Renal cortex interstitium (tissue), 11 donors: ENCODE measurements at regions not wholly inside any gene's neighbourhood (a gene's known extent, or its start where the extent isn't known, plus 50 kb on each side); places are given as distances from the start of the nearest gene placed in this dataset.

Source experiments
- DNase-seq, 11 donors: peaks; one replicate each; pipeline ENCODE4 v3.0.0-alpha.2; 2013; ENCODE audit warnings: low read depth in 9 of 11, low spot score in 4 of 11; ENCODE audit errors: extremely low read depth in 1 of 11

GRCh38 chr5:125295405-125295872 is 549.0 kb upstream of the ZNF608 start:
- DNase-seq = no peak

GRCh38 chr5:125298258-125298657 is 551.8 kb upstream of the ZNF608 start:
- no peak for DNase-seq

- DNase-seq = no peak
Measured at GRCh38 chr5:125298746-125299379, 552.4 kb upstream of the ZNF608 start.

- DNase-seq = no peak
Measured at GRCh38 chr5:125301711-125302110, 555.3 kb upstream of the ZNF608 start.

- DNase-seq = no peak
Measured at GRCh38 chr5:125302577-125302976, 556.1 kb upstream of the ZNF608 start.

GRCh38 chr5:125306741-125307140 is 560.3 kb upstream of the ZNF608 start:
- DNase-seq = no peak

GRCh38 chr5:125310749-125311148 is 564.3 kb upstream of the ZNF608 start:
- no peak for DNase-seq

- no peak for DNase-seq
Measured at GRCh38 chr5:125311743-125312142, 565.3 kb upstream of the ZNF608 start.

- DNase-seq = no peak
Measured at GRCh38 chr5:125313555-125313954, 567.1 kb upstream of the ZNF608 start.

- no peak for DNase-seq
Measured at GRCh38 chr5:125315306-125315705, 568.9 kb upstream of the ZNF608 start.

- no peak for DNase-seq
Measured at GRCh38 chr5:125316391-125316790, 570.0 kb upstream of the ZNF608 start.

- DNase-seq = no peak
Measured at GRCh38 chr5:125316915-125317535, 570.6 kb upstream of the ZNF608 start.

GRCh38 chr5:125317536-125317995 is 571.1 kb upstream of the ZNF608 start:
- DNase-seq = peak in 1 of 11 donors; percentile 12

GRCh38 chr5:125321654-125322053 is 575.2 kb upstream of the ZNF608 start:
- DNase-seq = no peak

GRCh38 chr5:125323613-125324012 is 577.2 kb upstream of the ZNF608 start:
- DNase-seq = no peak

- DNase-seq = no peak
Measured at GRCh38 chr5:125325488-125326149, 579.2 kb upstream of the ZNF608 start.

GRCh38 chr5:125326150-125326510 is 579.7 kb upstream of the ZNF608 start:
- peak in 3 of 11 donors; percentile 31 to 62 (median 46) for DNase-seq

- no peak for DNase-seq
Measured at GRCh38 chr5:125327676-125328075, 581.2 kb upstream of the ZNF608 start.

- no peak for DNase-seq
Measured at GRCh38 chr5:125331987-125332598, 585.7 kb upstream of the ZNF608 start.

- DNase-seq = no peak
Measured at GRCh38 chr5:125333416-125333815, 587.0 kb upstream of the ZNF608 start.
